ENCODE measurements at regions not wholly inside any gene's neighbourhood (a gene's known extent, or its start where the extent isn't known, plus 50 kb on each side); places are given as distances from the start of the nearest gene placed in this dataset.

GRCh38 chr7:118041251-118041878, 142.6 kb upstream of the LSM8 start:
- intact Hi-C loops (cut with DNase I, micrococcal nuclease) = no loop called here
- Histone ChIP-seq H3K36me3 (ENCODE audit: low read depth) (no peaks in the 10 kb centered on the region), H3K9me3 (no peaks in the 10 kb centered on the region), H3K4me3 (no peak overlapping the region), H3K4me1 (ENCODE audit: low read depth) (no peaks in the 10 kb centered on the region)
- no peak for TF ChIP-seq CTCF (IDR thresholded peaks at IDR 0.05)
- no peak for DNase-seq
- ATAC-seq = no peak

- intact Hi-C loops (cut with DNase I, micrococcal nuclease) = no loop called here
These were observed 138.3 kb upstream of the LSM8 start for GRCh38 chr7:118045629-118046028.

GRCh38 chr7:118046086-118046485, 137.9 kb upstream of the LSM8 start:
- intact Hi-C loops (cut with DNase I, micrococcal nuclease) = no loop called here
- no peak overlapping the region for H3K4me3 ChIP-seq
- ATAC-seq (no peak), DNase-seq (no peak)
- no peaks in the 10 kb centered on the region for H3K9me3 ChIP-seq
- H3K36me3 ChIP-seq (ENCODE audit: low read depth) = no peaks in the 10 kb centered on the region
- TF ChIP-seq CTCF (IDR thresholded peaks at IDR 0.05) = no peak
- H3K4me1 ChIP-seq (ENCODE audit: low read depth) = no peaks in the 10 kb centered on the region

More at GRCh38 chr7:118045629-118046028, 138.3 kb upstream of the LSM8 start:
- ATAC-seq (no peak), DNase-seq (no peak)
- no peaks in the 10 kb centered on the region for H3K36me3 ChIP-seq (ENCODE audit: low read depth)
- no peak overlapping the region for H3K4me3 ChIP-seq
- H3K4me1 ChIP-seq (ENCODE audit: low read depth) = no peaks in the 10 kb centered on the region
- H3K9me3 ChIP-seq = no peaks in the 10 kb centered on the region
- TF ChIP-seq CTCF (IDR thresholded peaks at IDR 0.05) = no peak

GRCh38 chr7:118046801-118047200, 137.2 kb upstream of the LSM8 start:
- Histone ChIP-seq H3K9me3 (no peaks in the 10 kb centered on the region), H3K4me3 (no peak overlapping the region), H3K4me1 (ENCODE audit: low read depth) (no peaks in the 10 kb centered on the region), H3K36me3 (ENCODE audit: low read depth) (no peaks in the 10 kb centered on the region)
- intact Hi-C loops (cut with DNase I, micrococcal nuclease) = no loop called here
- TF ChIP-seq CTCF (IDR thresholded peaks at IDR 0.05) = no peak
- ATAC-seq (no peak), DNase-seq (no peak)

GRCh38 chr7:118052336-118052735, 131.6 kb upstream of the LSM8 start:
- ATAC-seq = no peak

More at GRCh38 chr7:118052336-118052735, 131.6 kb upstream of the LSM8 start:
- no peaks in the 10 kb centered on the region for H3K36me3 ChIP-seq (ENCODE audit: low read depth)
- no peaks in the 10 kb centered on the region for H3K9me3 ChIP-seq
- no peaks in the 10 kb centered on the region for H3K4me1 ChIP-seq (ENCODE audit: low read depth)
- no peak for DNase-seq
- intact Hi-C loops (cut with DNase I, micrococcal nuclease) = no loop called here
- TF ChIP-seq CTCF (IDR thresholded peaks at IDR 0.05) = no peak
- no peak overlapping the region for H3K4me3 ChIP-seq
